ENCODE measurements at regions not wholly inside any gene's neighbourhood (a gene's known extent, or its start where the extent isn't known, plus 50 kb on each side); places are given as distances from the start of the nearest gene placed in this dataset.

- no peak for TF ChIP-seq CTCF (IDR thresholded peaks at IDR 0.05)
- no peak for TF ChIP-seq E2F4 (CRISPR knock-in tag; IDR thresholded peaks at IDR 0.05; ENCODE audit: borderline replicate concordance, low read depth)
- TF ChIP-seq, protein P1, sequence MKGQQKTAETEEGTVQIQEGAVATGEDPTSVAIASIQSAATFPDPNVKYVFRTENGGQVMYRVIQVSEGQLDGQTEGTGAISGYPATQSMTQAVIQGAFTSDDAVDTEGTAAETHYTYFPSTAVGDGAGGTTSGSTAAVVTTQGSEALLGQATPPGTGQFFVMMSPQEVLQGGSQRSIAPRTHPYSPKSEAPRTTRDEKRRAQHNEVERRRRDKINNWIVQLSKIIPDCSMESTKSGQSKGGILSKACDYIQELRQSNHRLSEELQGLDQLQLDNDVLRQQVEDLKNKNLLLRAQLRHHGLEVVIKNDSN (CRISPR knock-in tag; IDR thresholded peaks at IDR 0.05), result no peak
- TF ChIP-seq FOXJ3 (CRISPR knock-in tag; IDR thresholded peaks at IDR 0.05; ENCODE audit: borderline replicate concordance), result no peak
- TF ChIP-seq, protein P2, sequence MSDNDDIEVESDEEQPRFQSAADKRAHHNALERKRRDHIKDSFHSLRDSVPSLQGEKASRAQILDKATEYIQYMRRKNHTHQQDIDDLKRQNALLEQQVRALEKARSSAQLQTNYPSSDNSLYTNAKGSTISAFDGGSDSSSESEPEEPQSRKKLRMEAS (CRISPR knock-in tag; IDR thresholded peaks at IDR 0.05), result no peak
- TF ChIP-seq HMGA2 (CRISPR knock-in tag; IDR thresholded peaks at IDR 0.05), result no peak
- TF ChIP-seq, protein P3, sequence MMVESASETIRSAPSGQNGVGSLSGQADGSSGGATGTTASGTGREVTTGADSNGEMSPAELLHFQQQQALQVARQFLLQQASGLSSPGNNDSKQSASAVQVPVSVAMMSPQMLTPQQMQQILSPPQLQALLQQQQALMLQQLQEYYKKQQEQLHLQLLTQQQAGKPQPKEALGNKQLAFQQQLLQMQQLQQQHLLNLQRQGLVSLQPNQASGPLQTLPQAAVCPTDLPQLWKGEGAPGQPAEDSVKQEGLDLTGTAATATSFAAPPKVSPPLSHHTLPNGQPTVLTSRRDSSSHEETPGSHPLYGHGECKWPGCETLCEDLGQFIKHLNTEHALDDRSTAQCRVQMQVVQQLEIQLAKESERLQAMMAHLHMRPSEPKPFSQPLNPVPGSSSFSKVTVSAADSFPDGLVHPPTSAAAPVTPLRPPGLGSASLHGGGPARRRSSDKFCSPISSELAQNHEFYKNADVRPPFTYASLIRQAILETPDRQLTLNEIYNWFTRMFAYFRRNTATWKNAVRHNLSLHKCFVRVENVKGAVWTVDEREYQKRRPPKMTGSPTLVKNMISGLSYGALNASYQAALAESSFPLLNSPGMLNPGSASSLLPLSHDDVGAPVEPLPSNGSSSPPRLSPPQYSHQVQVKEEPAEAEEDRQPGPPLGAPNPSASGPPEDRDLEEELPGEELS (CRISPR knock-in tag; IDR thresholded peaks at IDR 0.05), result no peak
- TF ChIP-seq MYBL2 (CRISPR knock-in tag; IDR thresholded peaks at IDR 0.05), result no peak
- TF ChIP-seq SP1 (CRISPR knock-in tag; conservative IDR thresholded peaks at IDR 0.05), result no peak
- TF ChIP-seq ZBTB43 (CRISPR knock-in tag; IDR thresholded peaks at IDR 0.05), result no peak
These were observed 261.1 kb downstream of the HDGFL1 start for GRCh38 chr6:22830463-22830862.
